Tibial nerve (tissue), 4 donors: ENCODE measurements at regions not wholly inside any gene's neighbourhood (a gene's known extent, or its start where the extent isn't known, plus 50 kb on each side); places are given as distances from the start of the nearest gene placed in this dataset.

Source experiments
- CTCF ChIP-seq, 5 experiments: fragments of 200-600 bp in 3 of 5; fragments of 450-650 bp in 2 of 5; sonication (generic) in 3 of 5; IDR thresholded peaks; one replicate each; pipeline ENCODE4 v1.5.1; 2016 to 2019; ENCODE audit warnings: antibody characterized with exemption in 5 of 5, mild to moderate bottlenecking in 3 of 5, moderate library complexity in 2 of 5
- EP300 ChIP-seq, 2 donors: sonication (generic); formaldehyde crosslinking; IDR thresholded peaks; one replicate each; pipeline ENCODE4 v1.6.1; 2017; ENCODE audit warnings: antibody characterized with exemption in 2 of 2, mild to moderate bottlenecking in 1 of 2
- POLR2A ChIP-seq, 2 donors: fragments of 450-650 bp; IDR thresholded peaks; one replicate each; pipeline ENCODE4 v1.6.1; 2017; ENCODE audit warnings: antibody characterized with exemption in 2 of 2, mild to moderate bottlenecking in 2 of 2, moderate library complexity in 2 of 2

GRCh38 chr3:159448902-159449301, 539.7 kb upstream of the IL12A start:
- TF ChIP-seq CTCF (IDR thresholded peaks at IDR 0.05) (no peak), POLR2A (IDR thresholded peaks at IDR 0.05) (no peak), EP300 (IDR thresholded peaks at IDR 0.05) (no peak)
